ENCODE measurements at regions not wholly inside any gene's neighbourhood (a gene's known extent, or its start where the extent isn't known, plus 50 kb on each side); places are given as distances from the start of the nearest gene placed in this dataset.
A peak's percentile ranks its signal among the peaks of the same experiment; 100 is the strongest.

GRCh38 chr14:94924189-94924588 lies 154.3 kb upstream of the GSC start:
- DNase-seq (ENCODE audit: low read depth) = no peak

GRCh38 chr14:94923786-94924185 lies 153.9 kb upstream of the GSC start:
- DNase-seq (ENCODE audit: low read depth) = no peak

GRCh38 chr14:94922595-94923239 lies 152.8 kb upstream of the GSC start:
- no peak for DNase-seq (ENCODE audit: low read depth)

GRCh38 chr14:94921882-94922585 lies 152.1 kb upstream of the GSC start:
- DNase-seq (ENCODE audit: low read depth) = no peak

GRCh38 chr14:94921456-94921855 lies 151.5 kb upstream of the GSC start:
- no peak for DNase-seq (ENCODE audit: low read depth)

DNA sequence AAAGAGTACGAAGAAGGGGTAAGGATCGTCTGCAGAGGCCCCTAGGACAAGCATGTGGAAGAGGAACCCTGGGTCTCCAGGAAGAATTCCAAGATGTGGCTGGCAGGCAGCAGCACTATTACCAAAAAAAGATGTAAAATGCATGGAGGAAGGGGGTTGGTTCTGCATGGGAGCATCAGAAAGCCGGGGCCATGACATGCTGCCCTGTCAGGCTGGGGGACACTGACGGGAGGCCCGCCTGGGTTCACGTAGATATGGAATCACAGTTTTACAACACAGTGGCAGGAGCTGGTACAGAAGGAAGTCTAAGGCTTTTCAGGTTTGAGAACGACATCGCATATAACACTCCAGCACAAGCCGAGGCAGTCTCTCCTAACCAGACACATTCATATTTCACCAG lies 150.0 kb upstream of the GSC start:
- no peak for DNase-seq (ENCODE audit: low read depth)

- DNase-seq (ENCODE audit: low read depth) = peak; percentile 24
Observed at GRCh38 chr14:94918896-94919295, 149.0 kb upstream of the GSC start.

DNA sequence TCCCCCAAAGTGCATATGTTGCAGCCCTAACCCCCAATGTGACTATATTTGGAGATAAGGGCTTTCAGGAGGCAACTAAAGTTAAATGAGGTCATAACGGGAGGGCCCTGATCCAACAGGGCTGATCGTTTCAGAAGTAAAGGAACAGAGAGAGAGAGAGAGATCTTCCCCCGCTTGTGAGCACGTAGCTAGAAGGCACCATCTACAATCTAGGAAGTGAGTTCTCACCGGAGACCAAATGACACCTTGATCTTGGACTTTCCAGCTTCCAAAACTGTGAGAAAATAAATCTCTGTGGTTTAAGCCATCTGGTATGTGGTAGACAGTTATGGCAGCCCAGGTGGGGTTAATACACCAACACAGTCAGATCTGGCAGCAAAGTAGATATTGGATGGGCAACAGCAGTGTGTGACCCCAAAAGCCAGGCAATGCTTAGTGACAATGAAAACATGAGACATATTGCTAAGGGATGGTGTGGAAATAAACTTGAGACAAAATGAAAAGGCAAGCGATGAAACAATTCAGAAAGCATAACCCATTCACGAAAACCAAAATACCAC lies 147.2 kb upstream of the GSC start:
- DNase-seq (ENCODE audit: low read depth) = no peak

DNA sequence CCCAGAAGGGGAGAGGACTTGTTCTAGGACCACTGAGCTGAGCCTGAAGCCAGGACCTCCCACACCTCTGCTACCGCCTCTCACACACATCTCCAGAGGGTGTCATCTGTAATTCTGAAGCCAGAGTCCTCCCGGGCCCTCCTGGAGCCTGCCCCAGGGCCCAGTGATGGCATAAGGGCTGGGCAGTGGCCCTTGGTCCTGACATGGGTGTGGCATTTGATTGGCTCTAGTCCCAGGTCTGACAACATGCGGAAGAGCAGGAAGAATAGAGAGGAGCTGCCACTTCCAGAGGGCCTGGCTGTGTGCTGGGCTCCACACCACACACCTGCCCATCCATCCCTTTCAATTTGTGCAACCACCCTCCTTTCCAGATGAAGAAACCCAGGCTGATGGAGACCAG lies 144.3 kb upstream of the GSC start:
- no peak for DNase-seq (ENCODE audit: low read depth)

- DNase-seq (ENCODE audit: low read depth) = peak; percentile 20
Observed at GRCh38 chr14:94907626-94908261, 137.8 kb upstream of the GSC start.

DNA sequence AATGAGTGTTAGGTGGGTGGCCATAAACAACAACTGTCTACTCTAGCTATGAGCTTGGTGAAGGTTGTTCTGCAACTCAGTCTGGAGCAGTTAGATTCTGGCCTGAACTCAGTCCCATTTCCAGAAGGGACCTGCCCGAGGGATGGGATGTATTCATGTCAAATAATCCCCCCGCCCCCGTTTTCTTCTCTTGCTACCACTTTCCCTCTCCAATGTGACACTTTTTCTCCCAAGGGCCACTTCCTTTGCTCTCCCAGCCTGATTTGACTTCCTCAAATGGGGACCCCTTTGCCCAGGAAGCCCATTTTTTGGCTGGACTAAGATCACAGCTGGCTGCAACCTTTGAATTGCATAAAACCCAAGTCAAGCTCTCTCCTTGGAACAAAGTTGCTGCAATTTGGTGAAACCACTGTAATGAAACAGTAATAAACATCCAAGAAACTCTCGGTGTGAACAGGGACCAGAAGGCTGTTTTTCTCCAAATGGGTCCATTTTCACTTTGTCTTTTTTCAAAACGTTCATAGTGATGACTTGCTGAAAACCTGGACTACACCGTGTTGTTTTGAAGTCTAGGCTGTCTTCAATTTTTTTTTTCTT lies 137.2 kb upstream of the GSC start:
- DNase-seq (ENCODE audit: low read depth) = no peak

DNA sequence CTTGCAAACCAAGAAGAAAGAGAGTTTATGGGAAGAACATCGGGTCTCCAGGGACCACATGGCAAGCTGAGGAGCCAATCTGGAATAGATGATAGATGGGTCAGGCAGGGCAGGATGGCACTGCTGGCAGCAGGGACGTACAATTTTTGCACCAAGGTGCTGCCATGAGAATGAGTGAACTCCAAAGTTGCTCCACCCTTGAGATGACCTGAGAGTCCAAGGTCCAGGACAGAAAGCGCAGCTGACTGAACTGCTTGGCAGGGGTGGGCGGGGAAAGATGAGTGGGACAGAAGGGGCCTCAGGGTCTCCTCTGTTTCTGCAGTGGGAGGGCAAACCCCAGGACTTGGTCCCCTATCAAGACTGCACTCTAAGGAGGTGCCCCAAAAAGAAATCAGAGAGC lies 136.7 kb upstream of the GSC start:
- no peak for DNase-seq (ENCODE audit: low read depth)

DNA sequence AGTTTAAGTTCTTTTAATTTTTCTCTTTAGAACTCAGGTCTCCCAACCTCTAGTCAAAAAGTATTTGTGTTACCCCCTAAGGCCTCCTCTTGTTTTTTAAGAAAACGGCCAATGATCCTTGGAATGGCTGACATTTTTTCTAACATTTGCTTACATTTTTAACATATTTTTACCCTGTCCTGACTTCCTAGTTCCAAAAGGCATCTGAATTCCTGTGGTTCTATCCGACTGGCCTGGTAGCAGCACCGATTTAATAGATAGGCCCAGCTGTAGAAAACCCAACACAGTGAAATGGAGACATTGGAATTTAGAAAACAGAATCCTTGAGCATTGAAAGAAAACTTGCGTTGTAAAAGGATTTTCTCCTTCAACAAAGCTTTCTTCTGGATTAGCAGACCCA lies 134.7 kb upstream of the GSC start:
- peak; percentile 40 for DNase-seq (ENCODE audit: low read depth)

DNA sequence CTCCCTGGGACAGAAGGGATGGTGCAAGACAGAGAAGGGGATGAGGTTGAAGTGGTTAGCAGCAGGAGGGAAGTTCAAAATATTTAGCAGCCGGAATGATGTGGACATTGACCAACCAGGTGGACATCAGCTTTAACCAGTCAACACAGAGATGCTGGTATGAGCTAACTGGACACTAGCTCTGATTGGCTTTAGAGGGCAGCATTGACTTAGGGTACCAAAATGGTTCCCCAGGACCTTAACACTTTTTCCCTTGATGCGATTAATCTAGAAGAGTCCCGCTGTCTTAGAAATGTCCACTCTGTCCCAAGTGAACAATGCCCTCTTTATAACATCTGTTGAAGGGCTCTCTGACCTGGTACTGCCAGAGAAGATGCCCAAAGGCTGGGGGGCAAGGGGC lies 134.0 kb upstream of the GSC start:
- DNase-seq (ENCODE audit: low read depth) = no peak

- DNase-seq (ENCODE audit: low read depth) = no peak
Observed at GRCh38 chr14:94903338-94903737, 133.4 kb upstream of the GSC start.

- DNase-seq (ENCODE audit: low read depth) = no peak
Observed at GRCh38 chr14:94897561-94897960, 127.6 kb upstream of the GSC start.

- DNase-seq (ENCODE audit: low read depth) = peak; percentile 5
Observed at GRCh38 chr14:94897082-94897481, 127.2 kb upstream of the GSC start.

DNA sequence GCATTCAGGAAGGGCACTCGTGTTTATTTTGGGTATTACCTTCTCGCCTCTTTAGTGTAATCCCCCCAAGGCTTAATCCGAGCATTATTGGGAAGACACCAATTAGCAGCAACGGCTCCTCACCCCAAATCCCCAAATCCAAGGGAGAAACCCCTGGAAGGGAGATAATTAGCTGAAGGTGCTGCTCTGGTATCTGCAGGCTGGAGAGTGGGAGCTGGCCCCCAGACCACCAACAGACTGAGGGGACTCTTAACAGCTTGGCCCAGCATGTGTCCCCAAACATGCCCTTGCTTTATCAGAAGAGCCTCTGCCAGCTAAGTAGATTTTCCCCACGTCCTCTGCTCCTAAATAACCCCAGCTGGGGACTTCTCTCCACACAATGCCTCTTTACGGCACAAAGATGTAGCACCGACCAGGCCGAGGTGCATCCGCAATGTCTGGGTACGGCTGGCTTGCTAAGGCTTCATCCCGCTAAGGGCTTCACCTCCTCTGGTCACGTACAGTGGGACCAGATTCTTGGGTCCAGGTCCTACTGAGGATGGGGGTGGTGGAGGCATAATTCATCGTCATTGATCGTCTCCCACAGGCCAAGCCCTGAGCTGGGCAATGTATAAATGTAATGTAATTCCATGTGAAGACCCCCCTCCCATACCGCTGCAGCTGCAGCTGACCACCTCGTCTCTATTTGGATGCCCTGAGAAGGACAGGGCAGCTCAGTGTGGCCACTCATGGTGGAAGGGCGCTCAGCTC lies 123.7 kb upstream of the GSC start:
- no peak for DNase-seq (ENCODE audit: low read depth)

- no peak for DNase-seq (ENCODE audit: low read depth)
Observed at GRCh38 chr14:94890785-94891184, 120.9 kb upstream of the GSC start.

DNA sequence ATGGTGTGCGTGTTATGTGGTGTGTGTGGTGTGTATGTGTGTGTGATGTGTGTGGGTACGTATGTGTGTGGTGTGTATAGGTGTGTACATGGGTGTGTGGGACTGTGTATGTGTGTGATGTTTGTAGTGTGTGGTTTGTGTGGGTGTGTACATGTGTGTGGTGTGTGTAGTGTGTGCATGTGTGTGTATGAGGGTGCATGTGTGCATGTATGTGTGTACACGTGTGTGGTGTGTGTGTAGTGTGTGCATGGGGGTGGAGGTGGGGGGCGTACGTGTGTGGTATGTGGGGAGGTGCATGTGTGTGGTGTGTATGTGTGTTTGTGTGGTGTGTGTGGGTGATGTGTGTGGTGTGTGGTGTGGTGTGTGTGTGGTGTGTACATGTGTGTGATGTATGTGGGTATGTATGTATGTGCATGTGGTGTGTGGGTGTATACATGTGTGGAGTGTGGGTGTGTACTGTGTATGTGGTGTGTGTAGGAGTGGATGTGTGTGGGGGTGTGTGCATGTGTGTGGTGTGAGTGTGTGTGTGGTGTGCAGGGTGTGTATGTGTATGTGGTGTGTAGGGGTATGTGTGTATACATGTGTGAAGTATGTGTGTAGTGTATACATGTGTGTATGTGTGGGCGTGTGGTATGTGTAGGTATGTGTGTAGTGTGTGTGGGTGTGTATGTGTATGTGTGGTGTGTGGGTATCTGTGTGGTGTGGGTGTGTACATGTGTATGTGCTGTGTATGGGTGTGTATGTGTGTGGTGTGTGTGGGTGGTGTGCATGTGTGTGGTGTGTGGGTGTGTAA lies 119.8 kb upstream of the GSC start:
- no peak for DNase-seq (ENCODE audit: low read depth)

DNA sequence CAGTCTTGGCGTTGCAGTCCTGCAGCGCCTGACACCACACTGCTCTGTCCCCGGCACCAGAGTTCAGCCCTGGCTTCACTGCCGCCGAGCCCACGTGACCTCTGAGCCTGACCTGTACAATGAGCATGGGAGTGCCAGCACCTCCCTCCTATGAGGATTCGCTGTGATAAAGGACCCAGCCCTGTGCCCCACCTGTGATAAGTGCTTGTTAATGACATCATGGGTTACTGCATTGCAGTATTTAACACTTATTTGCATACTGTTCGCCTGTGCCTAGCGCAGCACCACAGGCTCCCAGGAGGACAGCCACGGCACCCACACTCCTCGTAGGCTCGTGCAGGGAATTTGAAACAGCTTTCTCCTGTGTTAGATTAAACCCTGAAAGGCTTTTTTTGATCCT lies 118.2 kb upstream of the GSC start:
- no peak for DNase-seq (ENCODE audit: low read depth)

Measured in M059J (cell line).